ENCODE measurements at regions not wholly inside any gene's neighbourhood (a gene's known extent, or its start where the extent isn't known, plus 50 kb on each side); places are given as distances from the start of the nearest gene placed in this dataset.

DNA sequence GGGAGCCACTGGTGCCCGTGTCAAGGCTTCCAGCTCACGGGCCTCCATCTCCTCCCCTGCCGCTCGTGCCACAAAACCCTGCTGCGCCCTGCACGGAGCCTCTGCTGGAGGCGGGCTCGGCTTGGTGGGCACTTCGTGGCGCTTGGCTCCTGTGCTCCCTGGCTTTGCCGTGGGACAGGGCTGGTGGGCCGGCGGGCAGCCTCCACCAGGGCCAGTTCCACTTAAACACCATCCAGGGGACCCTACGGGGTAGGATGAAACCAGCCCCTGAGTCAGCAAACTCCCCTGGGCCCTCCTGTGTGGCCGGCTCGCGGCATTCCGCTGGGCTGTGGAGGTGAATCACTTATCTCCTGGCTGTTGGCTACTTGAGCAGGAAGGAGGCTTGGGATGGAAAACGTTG lies 1304.6 kb downstream of the BRD1 start:
- no peak overlapping the region for H3K4me3 ChIP-seq
- ATAC-seq (replicated peaks in 6 of 8) = no peak
- 20 to 98% (median 70%) methylated on average over 1 to 9 of the region's 19 CpGs; no CpG with 5 or more reads in 6 of the 10 experiments for WGBS, 10 experiments
- H3K4me1 ChIP-seq (replicated peaks in 1 of 2) = no peaks in the 10 kb centered on the region
- in situ Hi-C loops (cut with MboI; ENCODE audit: low pct_unique_long_range_greater_than_20kb in 2 of 9, low sequenced_read_pairs in 9 of 9, unreplicated experiment in 9 of 9) = no loop called here
- no peak overlapping the region for H3K27ac ChIP-seq

DNA sequence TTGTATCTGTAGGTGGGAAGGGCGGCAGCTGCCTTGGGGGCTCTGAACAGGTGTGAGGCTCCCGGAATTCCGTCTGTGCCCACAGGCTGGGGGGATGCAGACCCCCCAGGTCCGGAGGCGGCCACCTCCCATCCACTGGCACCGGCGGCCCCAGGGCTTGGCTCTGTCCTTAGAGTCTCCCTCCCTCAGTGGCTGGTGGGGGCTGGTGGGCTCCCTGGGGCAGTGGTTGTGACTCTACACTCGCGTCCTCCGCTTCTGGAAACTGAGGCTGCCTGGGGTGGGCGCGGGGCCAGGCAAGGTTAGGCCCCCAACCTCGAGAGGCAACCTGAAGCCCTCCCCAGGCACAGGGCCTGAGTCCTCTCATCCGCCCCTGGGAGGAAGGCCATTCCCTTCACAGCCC lies 1305.4 kb downstream of the BRD1 start:
- in situ Hi-C loops (cut with MboI; ENCODE audit: low pct_unique_long_range_greater_than_20kb in 2 of 9, low sequenced_read_pairs in 9 of 9, unreplicated experiment in 9 of 9) = no loop called here
- Histone ChIP-seq H3K4me1 (replicated peaks in 1 of 2) (no peaks in the 10 kb centered on the region), H3K27ac (no peak overlapping the region), H3K4me3 (no peak overlapping the region)
- no peak for ATAC-seq (replicated peaks in 6 of 8)
- 31 to 80% methylated on average over 1 to 6 of the region's 14 CpGs; no CpG with 5 or more reads in 8 of the 10 experiments for WGBS, 10 experiments

GRCh38 chr22:48520884-48521588 lies 1306.6 kb downstream of the BRD1 start:
- in situ Hi-C loops (cut with MboI; ENCODE audit: low pct_unique_long_range_greater_than_20kb in 2 of 9, low sequenced_read_pairs in 9 of 9, unreplicated experiment in 9 of 9) = no loop called here
- H3K27ac ChIP-seq = no peak overlapping the region
- H3K4me1 ChIP-seq (replicated peaks in 1 of 2) = no peaks in the 10 kb centered on the region
- H3K4me3 ChIP-seq = no peak overlapping the region
- ATAC-seq (replicated peaks in 6 of 8) = peak in 2 of 8 experiments; percentile 65 to 84
- 14 to 100% (median 56%) methylated on average over 1 to 7 of the region's 13 CpGs; no CpG with 5 or more reads in 1 of the 10 experiments for WGBS, 10 experiments

DNA sequence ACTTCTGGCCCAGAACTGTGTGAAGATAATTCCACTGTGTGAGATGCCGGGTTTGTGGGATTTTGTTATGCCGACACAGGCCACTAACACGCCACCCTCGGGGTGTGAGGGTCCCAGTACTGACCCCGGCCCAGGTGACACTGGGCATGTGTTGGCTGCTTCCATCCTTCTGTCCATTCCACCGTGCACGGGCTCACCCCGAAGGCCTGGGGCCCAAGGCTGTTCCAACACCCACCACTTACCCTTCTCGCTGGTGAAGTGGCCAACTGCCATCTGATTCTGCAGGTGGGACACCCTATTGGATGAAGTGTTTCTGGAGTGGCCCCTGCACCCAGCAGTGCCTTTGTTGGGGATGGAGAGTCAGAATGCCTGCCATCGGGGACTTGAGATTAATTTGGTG lies 1307.5 kb downstream of the BRD1 start:
- no peaks in the 10 kb centered on the region for H3K4me1 ChIP-seq (replicated peaks in 1 of 2)
- no peak overlapping the region for H3K4me3 ChIP-seq
- no peak for ATAC-seq (replicated peaks in 6 of 8)
- WGBS, 10 experiments = 21 to 100% (median 70%) methylated on average over 1 to 3 of the region's 10 CpGs; no CpG with 5 or more reads in 6 of the 10 experiments
- H3K27ac ChIP-seq = no peak overlapping the region
- in situ Hi-C loops (cut with MboI; ENCODE audit: low pct_unique_long_range_greater_than_20kb in 2 of 9, low sequenced_read_pairs in 9 of 9, unreplicated experiment in 9 of 9) = no loop called here

DNA sequence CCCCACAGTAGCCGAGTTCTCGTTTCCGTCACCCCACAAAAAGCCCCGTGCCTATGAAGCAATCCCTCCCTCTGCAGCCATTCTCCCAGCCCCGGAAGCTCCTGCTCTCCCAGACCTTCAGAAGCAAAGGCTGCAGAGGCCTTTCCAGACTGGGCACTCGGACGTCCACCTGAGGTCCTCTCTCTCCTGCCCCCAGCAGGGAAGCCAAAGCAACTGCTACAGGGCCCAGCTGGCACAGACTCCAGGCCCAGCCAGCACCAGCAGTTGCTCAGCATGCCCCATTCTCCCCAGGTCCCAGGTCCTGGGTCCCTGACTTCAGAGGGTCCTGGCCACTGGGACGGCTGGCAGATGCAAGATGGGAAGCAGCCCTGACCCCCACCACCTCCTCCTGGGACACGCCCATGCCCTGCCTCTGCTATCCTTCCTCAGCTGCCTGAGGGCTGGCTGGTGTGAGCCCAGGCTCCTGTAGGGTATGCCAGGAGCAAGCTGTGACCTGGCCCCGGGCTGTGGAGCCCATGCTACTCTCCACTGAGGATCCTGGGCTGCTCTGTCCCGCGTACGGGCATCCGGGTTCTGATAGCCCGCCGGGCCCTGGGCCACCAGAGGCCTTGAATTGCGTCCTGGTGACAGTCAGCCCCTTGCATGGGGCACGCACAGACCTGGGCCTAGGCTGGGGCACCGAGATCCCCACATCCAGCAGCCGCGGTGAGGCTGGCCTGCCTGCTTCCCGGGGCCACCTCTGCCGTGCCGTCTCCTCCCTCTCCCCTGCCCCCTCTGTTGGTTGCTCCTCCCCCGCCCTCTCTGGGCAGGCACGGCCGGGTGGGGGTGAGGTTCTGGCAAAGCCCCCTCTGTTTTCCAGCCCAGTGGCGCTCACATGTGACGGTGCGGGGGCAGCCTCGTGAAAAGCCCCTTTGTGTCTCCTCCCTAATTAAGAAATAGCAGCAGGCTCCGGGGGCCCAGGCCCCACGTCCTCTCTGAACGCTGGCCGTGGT lies 1310.3 kb downstream of the BRD1 start:
- Histone ChIP-seq H3K4me3 (no peak overlapping the region), H3K27ac (no peak overlapping the region), H3K4me1 (replicated peaks in 1 of 2) (no peaks in the 10 kb centered on the region)
- WGBS, 10 experiments = 42 to 70% (median 56%) methylated on average over 2 to 6 of the region's 35 CpGs; no CpG with 5 or more reads in 5 of the 10 experiments
- in situ Hi-C loops (cut with MboI; ENCODE audit: low pct_unique_long_range_greater_than_20kb in 2 of 9, low sequenced_read_pairs in 9 of 9, unreplicated experiment in 9 of 9) = no loop called here
- peak in 2 of 8 experiments; percentile 58 to 60 for ATAC-seq (replicated peaks in 6 of 8)

DNA sequence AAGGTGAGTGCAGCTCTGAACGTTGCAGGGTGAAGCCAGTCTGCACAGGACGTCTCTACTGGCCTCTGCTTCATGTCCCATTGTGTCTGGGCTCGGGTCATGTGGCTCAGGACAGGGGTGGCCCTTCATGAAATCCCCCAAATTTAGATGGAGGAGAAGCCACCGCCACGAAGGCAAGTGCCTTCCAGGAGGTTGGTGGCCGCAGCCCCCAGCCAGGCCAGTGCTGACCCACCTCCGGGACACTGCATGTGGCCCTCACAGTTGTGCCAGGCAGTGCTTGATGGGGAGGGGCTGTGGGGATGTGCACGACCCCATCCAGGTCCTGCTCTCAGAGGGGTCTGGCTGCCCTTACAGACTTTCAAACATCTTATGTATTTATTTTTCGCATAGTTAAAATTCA lies 1311.1 kb downstream of the BRD1 start:
- WGBS, 10 experiments = 0 to 88% (median 51%) methylated on average over 1 to 3 of the region's 9 CpGs; no CpG with 5 or more reads in 6 of the 10 experiments
- Histone ChIP-seq H3K4me3 (no peak overlapping the region), H3K27ac (no peak overlapping the region), H3K4me1 (replicated peaks in 1 of 2) (no peaks in the 10 kb centered on the region)
- no peak for ATAC-seq (replicated peaks in 6 of 8)
- in situ Hi-C loops (cut with MboI; ENCODE audit: low pct_unique_long_range_greater_than_20kb in 2 of 9, low sequenced_read_pairs in 9 of 9, unreplicated experiment in 9 of 9) = no loop called here

GRCh38 chr22:48515571-48516200 lies 1312.0 kb downstream of the BRD1 start:
- Histone ChIP-seq H3K27ac (no peak overlapping the region), H3K4me1 (replicated peaks in 1 of 2) (no peaks in the 10 kb centered on the region), H3K4me3 (no peak overlapping the region)
- ATAC-seq (replicated peaks in 6 of 8) = no peak
- WGBS, 10 experiments = 17 to 98% (median 82%) methylated on average over 1 to 7 of the region's 24 CpGs; no CpG with 5 or more reads in 2 of the 10 experiments
- in situ Hi-C loops (cut with MboI; ENCODE audit: low pct_unique_long_range_greater_than_20kb in 2 of 9, low sequenced_read_pairs in 9 of 9, unreplicated experiment in 9 of 9) = no loop called here

DNA sequence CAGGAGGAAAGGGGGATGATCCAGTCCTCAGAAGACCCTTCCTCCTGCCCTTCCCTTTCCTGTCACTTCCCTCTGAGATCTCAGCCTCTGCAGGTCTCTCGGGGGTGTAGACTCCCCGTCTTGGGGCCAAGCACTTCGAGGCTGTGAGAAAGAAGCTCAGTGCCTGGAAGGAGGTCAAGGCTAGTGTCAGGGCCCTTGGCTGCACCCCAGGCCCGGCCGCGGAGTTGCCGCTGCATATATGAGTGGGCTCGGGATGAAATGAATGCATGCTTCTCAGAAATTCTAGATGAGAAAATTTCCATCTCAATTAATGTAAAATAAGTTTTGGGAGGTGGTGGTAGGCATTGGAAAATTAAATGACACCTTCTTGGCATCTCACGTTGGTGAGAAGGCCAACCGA lies 1313.7 kb downstream of the BRD1 start:
- in situ Hi-C loops (cut with MboI; ENCODE audit: low pct_unique_long_range_greater_than_20kb in 2 of 9, low sequenced_read_pairs in 9 of 9, unreplicated experiment in 9 of 9) = no loop called here
- Histone ChIP-seq H3K27ac (no peak overlapping the region), H3K4me3 (no peak overlapping the region), H3K4me1 (replicated peaks in 1 of 2) (no peaks in the 10 kb centered on the region)
- ATAC-seq (replicated peaks in 6 of 8) = no peak
- 17 to 100% (median 79%) methylated on average over 2 to 10 of the region's 10 CpGs; no CpG with 5 or more reads in 4 of the 10 experiments for WGBS, 10 experiments

GRCh38 chr22:48513446-48513845 lies 1314.2 kb downstream of the BRD1 start:
- in situ Hi-C loops (cut with MboI; ENCODE audit: low pct_unique_long_range_greater_than_20kb in 2 of 9, low sequenced_read_pairs in 9 of 9, unreplicated experiment in 9 of 9) = no loop called here
- WGBS, 10 experiments = 20 to 98% (median 50%) methylated on average over 1 to 8 of the region's 10 CpGs; no CpG with 5 or more reads in 6 of the 10 experiments
- no peak for ATAC-seq (replicated peaks in 6 of 8)
- H3K4me1 ChIP-seq (replicated peaks in 1 of 2) = no peaks in the 10 kb centered on the region
- no peak overlapping the region for H3K27ac ChIP-seq
- H3K4me3 ChIP-seq = no peak overlapping the region

GRCh38 chr22:48511781-48512327 lies 1315.8 kb downstream of the BRD1 start:
- Histone ChIP-seq H3K4me3 (no peak overlapping the region), H3K27ac (no peak overlapping the region), H3K4me1 (replicated peaks in 1 of 2) (no peaks in the 10 kb centered on the region)
- ATAC-seq (replicated peaks in 6 of 8) = no peak
- in situ Hi-C loops (cut with MboI; ENCODE audit: low pct_unique_long_range_greater_than_20kb in 2 of 9, low sequenced_read_pairs in 9 of 9, unreplicated experiment in 9 of 9) = no loop called here
- 20 to 97% (median 86%) methylated on average over 1 to 18 of the region's 23 CpGs; no CpG with 5 or more reads in 4 of the 10 experiments for WGBS, 10 experiments

DNA sequence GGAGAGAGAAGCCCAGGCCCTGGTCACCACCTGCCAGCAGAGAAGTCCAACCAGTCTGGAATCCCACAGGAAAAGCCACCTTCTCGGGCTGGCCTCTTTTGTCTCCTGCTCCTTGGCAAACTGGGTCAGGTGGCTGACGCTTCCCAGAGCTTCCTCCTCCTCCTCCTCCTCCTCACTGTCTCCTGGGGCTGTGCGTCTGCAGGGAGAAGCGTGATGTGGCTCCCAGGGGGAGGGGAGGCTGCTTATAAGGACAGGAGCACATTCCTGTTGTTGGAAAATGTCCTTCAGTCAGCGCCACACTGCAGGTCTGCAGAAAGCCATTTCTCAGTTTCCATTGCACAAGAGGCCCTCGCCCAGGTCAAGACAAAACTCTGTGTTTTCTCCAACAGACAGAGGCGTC lies 1316.5 kb downstream of the BRD1 start:
- H3K27ac ChIP-seq = no peak overlapping the region
- H3K4me1 ChIP-seq (replicated peaks in 1 of 2) = no peaks in the 10 kb centered on the region
- in situ Hi-C loops (cut with MboI; ENCODE audit: low pct_unique_long_range_greater_than_20kb in 2 of 9, low sequenced_read_pairs in 9 of 9, unreplicated experiment in 9 of 9) = no loop called here
- 0 to 63% (median 31%) methylated on average over 1 to 4 of the region's 7 CpGs; no CpG with 5 or more reads in 6 of the 10 experiments for WGBS, 10 experiments
- no peak for ATAC-seq (replicated peaks in 6 of 8)
- H3K4me3 ChIP-seq = no peak overlapping the region

DNA sequence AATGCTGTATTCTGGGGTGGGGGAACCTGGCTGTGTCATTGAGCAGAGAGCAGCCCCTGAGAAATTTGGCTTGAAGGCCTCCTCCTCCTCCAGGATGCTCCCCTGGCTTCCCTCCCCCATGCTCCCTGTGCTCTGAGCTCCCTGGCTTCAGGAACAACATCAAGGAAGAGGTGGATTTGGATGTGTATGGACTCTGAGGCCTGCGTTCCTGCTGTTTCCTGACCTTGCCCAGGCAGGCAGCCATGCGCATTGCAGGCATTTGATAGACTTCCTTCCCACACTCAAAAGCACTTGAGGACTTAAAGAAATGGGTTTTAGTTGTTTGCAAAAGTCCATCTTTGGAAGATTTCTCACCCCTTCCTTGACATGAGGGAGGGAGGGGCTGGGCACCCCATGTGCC lies 1317.1 kb downstream of the BRD1 start:
- Histone ChIP-seq H3K4me1 (replicated peaks in 1 of 2) (no peaks in the 10 kb centered on the region), H3K4me3 (no peak overlapping the region), H3K27ac (no peak overlapping the region)
- WGBS, 10 experiments = 65 to 83% methylated on average over 1 to 2 of the region's 2 CpGs; no CpG with 5 or more reads in 8 of the 10 experiments
- ATAC-seq (replicated peaks in 6 of 8) = no peak
- in situ Hi-C loops (cut with MboI; ENCODE audit: low pct_unique_long_range_greater_than_20kb in 2 of 9, low sequenced_read_pairs in 9 of 9, unreplicated experiment in 9 of 9) = no loop called here
